EH (cell line): ENCODE measurements at regions not wholly inside any gene's neighbourhood (a gene's known extent, or its start where the extent isn't known, plus 50 kb on each side); places are given as distances from the start of the nearest gene placed in this dataset.

Experiments used
- DNase-seq: peaks from one replicate; pipeline ENCODE4 v3.0.0-alpha.2; 2015; ENCODE audit warnings: low read depth

DNA sequence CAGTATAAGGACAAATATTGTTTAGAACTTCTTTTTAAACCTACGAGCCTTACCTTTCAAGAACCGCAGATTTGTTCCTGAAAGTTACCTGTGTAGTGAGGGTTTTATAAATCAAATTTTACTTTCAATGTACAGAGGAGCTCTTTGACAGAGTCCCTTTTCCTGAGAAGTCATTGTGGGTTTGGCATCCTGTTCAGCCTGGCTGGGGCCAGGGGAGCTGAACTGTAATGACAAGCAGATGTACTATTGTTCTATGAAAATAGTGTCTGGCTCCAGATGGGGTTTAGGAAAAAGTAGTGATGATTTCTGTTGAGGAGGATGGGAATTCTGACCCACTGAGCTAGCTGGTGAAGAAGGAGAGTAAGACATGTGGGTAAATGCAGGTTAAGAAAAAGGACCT is 196.2 kb upstream of the PGRMC2 start:
- DNase-seq: peak; percentile 58

GRCh38 chr4:128483041-128483440 is 195.4 kb upstream of the PGRMC2 start:
- no peak for DNase-seq

DNA sequence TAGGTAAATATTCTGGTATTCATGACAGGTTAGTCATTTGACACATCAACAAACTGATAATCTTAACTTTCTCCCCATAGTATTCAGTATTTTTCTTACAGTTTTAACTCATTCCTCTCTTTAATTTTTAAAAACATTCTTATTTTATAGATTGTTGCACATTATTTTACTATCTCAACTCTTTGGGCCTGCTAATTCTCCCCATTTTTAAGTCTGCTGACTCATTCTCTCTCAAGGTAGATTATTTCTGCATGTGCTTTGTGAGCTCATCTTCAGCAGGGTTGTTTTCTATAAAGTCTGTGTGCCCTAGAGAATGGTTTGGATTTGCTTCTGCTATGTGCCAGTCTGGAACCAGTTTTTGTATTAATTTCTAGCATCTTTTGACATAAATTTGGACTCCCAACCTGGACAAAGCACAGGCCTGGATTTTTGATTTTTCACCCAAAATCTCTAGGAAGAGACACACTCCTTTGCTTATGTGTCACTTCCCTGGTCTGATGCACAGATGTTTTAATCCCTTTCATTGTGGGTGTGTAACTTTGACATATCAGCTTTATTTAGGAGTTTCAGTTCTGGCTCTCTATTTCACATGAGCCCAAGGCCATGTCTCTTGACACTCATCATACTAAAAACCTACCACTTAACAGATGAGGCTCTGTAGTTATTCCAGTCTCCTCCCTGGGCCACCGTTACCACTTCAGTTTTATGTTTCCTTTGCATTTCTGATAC is 194.3 kb upstream of the PGRMC2 start:
- no peak for DNase-seq

GRCh38 chr4:128480945-128481344 is 193.3 kb upstream of the PGRMC2 start:
- no peak for DNase-seq

DNA sequence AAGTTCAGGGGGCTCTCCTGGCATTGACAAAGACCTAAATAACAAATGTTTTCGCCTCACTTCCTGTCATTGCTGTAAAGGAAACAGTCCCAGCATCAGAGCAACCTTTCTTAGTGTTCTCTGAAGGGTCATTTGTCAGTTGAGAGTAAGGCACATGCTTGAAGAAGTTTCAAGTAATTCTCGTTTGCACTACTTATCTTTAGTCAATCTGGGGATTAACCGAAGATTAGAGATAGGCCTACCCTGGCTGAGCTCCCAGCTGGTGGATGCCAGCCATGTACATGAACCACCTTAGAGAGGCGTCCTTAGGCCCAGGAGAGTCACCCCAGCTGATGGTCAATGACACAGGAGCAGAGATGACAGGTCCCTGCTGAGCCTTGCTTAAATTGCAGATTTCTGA is 189.9 kb upstream of the PGRMC2 start:
- DNase-seq: no peak

GRCh38 chr4:128475597-128475996 is 188.0 kb upstream of the PGRMC2 start:
- DNase-seq: no peak

DNA sequence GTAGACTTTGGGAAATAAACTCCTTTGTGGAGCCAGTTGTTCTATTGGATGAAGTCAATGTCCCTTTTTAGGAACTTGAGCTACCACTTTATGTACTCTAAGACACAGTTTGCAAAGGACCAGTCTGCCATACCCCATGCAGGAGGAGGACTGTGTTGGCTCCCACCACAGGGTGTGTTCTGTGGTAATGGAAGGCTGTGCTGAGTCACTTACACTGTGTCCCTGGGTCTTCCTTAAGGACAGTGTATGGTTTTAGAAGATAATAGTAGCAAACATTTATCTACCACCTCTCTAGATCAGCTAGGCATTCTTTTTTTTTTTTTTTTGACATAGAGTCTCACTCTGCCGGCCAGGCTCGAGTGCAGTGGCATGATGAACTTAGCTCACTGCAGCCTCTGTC is 184.0 kb upstream of the PGRMC2 start:
- peak; percentile 28 for DNase-seq

DNA sequence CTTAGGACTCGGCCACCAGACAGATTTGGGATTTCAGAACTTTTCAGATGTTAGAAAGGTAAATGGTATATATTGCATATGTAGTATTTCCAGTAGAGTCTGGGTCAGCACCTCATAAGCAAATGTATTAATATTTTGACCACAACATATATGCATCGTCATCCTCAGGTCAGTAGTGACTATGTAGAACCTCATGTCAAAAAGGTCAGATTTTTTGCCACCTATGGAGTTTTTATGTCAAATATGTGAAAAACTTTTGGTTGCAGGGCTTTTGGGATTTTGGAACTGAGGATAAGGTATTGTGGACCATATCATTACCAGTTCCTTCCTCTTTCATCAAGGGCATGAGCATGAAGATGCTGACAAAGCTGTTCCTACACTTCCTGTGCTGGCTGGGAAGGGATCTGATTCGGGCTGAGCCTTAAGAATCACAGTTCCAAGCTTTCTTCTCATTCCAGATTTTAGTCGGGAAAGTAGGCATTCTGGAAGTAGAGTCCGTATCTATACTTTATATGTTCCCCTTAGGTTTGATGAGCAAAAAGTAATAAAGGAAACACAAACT is 183.0 kb upstream of the PGRMC2 start:
- no peak for DNase-seq

DNA sequence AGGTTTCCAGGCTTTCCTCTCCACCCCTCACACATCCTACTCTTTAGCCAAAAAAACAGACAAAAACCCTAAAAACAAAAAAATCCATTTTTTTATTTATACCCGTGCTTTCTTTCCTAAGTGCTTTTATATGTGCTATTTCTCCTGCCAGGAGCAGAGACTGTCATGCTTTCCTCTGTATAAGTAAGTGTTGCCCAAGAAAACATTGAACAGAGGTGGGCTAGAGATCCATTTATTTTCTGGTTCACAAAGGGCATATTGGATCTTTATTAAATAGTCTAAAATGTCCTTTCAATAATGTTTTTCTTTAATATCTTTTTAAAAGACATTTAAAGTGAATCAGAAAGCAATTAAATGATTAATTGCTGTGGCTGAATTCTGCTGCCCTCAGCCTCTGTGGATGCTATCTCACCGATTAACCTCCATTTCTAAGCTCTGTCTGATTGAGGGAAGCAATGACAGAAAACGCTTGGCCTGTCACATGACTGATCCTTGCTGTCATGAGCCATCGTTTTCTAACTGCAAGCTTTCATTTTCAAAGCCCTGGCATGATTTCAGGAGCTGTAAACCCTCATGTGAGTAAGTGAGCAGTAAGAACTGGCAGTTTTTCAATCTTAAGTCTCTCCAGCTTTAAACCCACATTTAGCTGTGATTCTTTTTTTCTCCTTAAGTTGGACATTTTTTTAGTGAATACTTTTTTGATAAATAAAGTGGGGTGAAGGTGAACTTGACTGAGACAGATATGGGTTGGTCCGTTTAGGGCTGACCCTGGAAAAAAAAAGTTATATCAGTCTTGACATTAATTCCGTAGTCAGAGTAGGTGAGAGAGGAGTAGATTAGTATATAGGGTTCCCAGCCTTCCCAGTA is 180.7 kb upstream of the PGRMC2 start:
- DNase-seq: peak; percentile 96

DNA sequence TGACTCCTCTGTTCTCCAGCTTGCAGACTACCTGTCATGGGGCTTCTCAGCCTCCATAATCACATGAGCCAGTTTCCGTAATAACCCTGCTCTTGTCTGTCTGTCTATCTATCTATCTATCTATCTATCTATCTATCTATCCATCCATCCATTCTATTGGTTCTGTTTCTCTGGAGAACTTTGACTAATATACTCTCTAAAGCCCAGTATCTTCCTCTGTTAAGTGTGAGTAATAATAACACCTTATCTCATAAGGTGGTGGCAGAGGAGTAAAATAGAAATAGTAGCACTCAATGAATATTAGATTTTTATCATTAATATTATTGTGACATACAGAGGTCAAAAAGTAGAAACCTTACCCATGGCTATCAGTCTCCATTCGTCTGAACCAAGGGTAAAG is 177.9 kb upstream of the PGRMC2 start:
- DNase-seq: no peak

DNA sequence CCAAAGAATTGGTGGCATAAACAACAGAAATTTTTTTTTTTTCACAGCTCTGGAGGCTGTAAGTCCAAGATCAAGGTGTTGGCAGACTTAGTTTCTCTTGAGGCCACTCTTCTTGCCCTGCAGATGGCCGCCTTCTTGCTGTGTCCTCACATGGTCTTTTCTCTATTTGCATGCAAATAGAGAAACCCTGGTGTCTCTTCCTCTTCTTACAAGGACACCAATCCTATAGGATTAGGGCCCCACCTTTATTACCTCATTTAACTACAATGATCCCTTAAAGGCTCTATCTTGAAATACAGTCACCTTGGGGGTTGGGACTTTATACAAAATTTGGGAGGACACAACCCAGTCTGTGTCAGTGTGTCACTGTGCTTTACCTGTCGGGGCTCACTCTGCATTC is 175.4 kb upstream of the PGRMC2 start:
- DNase-seq: no peak

DNA sequence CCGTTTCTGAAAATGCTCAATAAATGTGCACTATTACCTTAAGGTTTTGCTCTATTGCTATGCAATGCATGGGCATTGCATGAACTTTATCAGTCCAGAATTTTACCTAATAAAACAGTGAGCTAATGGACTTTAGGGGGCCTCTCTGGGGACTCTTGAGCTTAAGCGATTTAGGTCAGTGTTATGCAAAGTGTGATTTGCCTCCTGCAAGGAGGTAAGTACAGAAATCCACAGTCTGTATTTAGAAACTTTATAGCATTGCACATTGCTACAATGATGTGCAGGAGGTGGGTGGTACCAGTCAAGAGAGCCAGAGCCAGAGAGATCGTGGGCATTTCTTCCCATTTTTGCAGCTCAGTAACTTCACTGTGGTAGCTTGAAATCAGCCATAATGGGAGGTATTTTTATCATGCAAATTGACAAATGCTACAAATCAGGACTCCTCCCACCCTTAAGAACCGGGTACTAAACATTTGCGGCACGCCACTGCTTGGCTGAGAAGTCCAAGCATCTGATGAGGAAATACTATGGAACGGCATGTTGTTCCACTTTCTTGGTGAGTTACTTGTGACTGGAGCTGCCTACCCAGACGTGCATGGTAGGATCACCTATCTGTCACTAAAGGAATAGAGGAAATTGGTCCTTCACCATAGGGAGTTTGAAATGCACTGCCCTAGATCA is 174.6 kb upstream of the PGRMC2 start:
- DNase-seq: no peak

DNA sequence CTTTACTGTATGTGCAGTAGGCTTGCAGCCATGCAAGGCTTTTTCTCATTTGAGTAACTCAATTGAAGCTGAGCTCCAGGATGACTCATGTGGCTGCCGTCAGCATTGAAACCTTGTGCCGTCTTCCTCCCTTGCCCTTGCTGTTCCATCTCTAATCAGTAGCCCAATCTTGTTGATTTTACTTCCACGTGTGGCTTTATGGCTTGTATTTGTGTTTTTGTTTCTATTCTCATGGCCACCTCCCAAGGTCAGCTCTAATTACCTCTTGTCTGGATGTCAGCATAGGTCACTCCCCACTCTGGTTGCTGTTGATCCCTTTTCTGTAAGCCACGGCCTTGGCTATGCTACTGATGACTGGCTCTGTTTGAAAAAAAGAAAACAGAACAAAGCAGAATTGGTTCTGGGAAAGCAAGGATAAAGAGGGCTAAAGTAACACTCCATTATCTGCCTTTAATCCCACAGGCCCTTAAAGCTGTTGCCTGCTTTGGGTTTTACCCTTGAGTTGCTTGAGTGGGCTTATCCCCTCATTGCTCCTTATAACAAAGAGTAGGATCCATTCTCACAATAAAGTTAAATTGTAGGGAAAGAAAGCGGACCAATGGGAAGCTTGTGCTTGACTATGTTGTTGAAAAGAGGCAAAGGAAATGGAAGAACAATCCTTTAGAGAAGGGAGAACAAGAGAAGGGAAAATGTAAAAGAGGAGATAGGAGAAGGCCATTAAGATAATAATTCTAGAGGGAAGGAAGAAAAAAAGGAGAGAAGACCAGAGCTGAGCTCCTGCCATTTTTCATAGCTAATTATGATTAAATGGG is 173.9 kb upstream of the PGRMC2 start:
- peak; percentile 89 for DNase-seq

GRCh38 chr4:128459547-128459946 is 171.9 kb upstream of the PGRMC2 start:
- no peak for DNase-seq

GRCh38 chr4:128458816-128459215 is 171.2 kb upstream of the PGRMC2 start:
- DNase-seq: no peak

DNA sequence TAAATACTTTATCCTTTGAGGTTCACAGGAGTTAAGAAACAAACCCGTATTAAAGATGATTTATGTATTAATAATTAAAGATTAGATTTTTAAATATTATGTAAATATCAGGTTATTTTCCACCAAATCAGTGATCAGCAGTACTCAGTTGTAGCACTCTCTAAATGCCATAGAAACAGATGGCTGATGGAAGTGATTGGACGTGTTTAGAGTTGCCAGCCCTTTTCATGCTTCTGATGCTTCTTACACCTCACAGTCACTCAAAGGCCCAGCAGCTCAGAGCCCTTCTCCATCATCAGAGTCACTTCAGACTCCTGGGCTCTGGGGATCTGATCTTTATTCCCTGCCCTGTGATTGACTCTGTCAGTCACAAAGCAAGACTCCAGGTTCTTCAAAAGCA is 170.1 kb upstream of the PGRMC2 start:
- DNase-seq: no peak

GRCh38 chr4:128456171-128456570 is 168.6 kb upstream of the PGRMC2 start:
- DNase-seq: no peak

GRCh38 chr4:128455480-128455879 is 167.9 kb upstream of the PGRMC2 start:
- no peak for DNase-seq

- no peak for DNase-seq
These were observed 167.3 kb upstream of the PGRMC2 start for GRCh38 chr4:128454881-128455280.

GRCh38 chr4:128454281-128454871 is 166.8 kb upstream of the PGRMC2 start:
- peak; percentile 91 for DNase-seq

- no peak for DNase-seq
These were observed 164.8 kb upstream of the PGRMC2 start for GRCh38 chr4:128452415-128452814.
